Ectodermal cell (in vitro differentiated cells): ENCODE measurements at regions not wholly inside any gene's neighbourhood (a gene's known extent, or its start where the extent isn't known, plus 50 kb on each side); places are given as distances from the start of the nearest gene placed in this dataset.

Experiments used
- H3K27ac ChIP-seq: 2 replicates; pipeline ENCODE4 v1.7.0; 2013; ENCODE audit warnings: mild to moderate bottlenecking, low read depth, low read length; ENCODE audit not compliant: insufficient read depth, poor library complexity, severe bottlenecking
- H3K27me3 ChIP-seq: 2 replicates; pipeline ENCODE4 v1.7.0; 2013; ENCODE audit warnings: mild to moderate bottlenecking, low read length; ENCODE audit not compliant: insufficient read depth, control insufficient read depth, poor library complexity, severe bottlenecking
- H3K36me3 ChIP-seq: one replicate; pipeline ENCODE4 v1.7.0; 2013; ENCODE audit warnings: low read length; ENCODE audit not compliant: control insufficient read depth, insufficient read depth
- H3K4me1 ChIP-seq: one replicate; pipeline ENCODE4 v1.7.0; 2013; ENCODE audit warnings: low read length; ENCODE audit not compliant: control insufficient read depth, insufficient read depth
- H3K4me3 ChIP-seq: 2 replicates; pipeline ENCODE4 v1.7.0; 2013; ENCODE audit warnings: low read depth, low read length, control low read depth; ENCODE audit not compliant: insufficient read depth
- H3K9me3 ChIP-seq: 2 replicates; pipeline ENCODE4 v1.7.0; 2013; ENCODE audit warnings: mild to moderate bottlenecking, low read length, moderate library complexity; ENCODE audit not compliant: control insufficient read depth
- WGBS, 2 experiments: methylation state at CpG; one replicate each; pipeline ENCODE4 v1.1.7; 2013; ENCODE audit warnings: missing lambda C conversion rate in 2 of 2; 5-methylcytosine and 5-hydroxymethylcytosine counted together

DNA sequence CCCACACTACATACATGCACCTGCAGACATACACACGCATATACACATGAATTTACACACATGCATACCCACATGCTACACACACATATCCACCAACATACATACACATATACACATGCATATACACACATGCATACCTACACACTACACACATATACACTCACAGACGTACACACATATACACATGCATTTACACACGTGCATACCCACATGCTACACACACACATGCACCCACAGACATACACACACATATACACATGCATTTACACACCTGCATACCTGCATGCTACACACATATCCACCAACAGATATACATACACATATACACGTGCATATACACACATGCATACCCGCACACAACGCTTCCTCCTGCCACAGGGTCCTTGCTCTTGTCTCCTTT is 61.2 kb upstream of the SLC25A33 start:
- Histone ChIP-seq H3K27me3 (no peaks in the 10 kb centered on the region), H3K36me3 (no peaks in the 10 kb centered on the region), H3K27ac (no peak overlapping the region), H3K4me1 (no peaks in the 10 kb centered on the region), H3K9me3 (no peaks in the 10 kb centered on the region), H3K4me3 (no peak overlapping the region)
- 90% methylated on average over 6 of the region's 6 CpGs for WGBS, 2 experiments

DNA sequence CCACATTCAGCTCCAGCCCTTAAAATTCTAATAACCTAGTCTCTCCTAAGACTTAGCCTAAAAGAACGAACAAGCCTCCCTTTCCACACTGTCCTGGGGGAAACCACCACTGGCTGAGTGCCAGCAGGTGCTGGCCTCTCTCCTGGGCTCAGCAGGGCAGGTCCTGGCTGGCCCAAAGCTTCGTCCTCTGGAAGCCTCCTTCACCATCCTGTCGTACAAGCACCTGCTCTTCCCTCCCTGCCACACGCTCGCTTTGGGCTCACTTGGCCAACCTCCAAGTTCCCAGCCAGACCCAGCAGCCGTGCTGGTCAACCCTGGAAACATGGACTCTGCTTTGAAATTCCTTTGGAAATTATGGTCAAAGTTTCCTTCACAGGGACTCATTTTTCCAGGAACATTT is 58.2 kb upstream of the SLC25A33 start:
- Histone ChIP-seq H3K4me3 (no peak overlapping the region), H3K9me3 (no peaks in the 10 kb centered on the region), H3K36me3 (no peaks in the 10 kb centered on the region), H3K27ac (no peak overlapping the region), H3K27me3 (no peaks in the 10 kb centered on the region), H3K4me1 (no peaks in the 10 kb centered on the region)
- WGBS, 2 experiments, result 92 to 94% methylated on average over 6 of the region's 6 CpGs

DNA sequence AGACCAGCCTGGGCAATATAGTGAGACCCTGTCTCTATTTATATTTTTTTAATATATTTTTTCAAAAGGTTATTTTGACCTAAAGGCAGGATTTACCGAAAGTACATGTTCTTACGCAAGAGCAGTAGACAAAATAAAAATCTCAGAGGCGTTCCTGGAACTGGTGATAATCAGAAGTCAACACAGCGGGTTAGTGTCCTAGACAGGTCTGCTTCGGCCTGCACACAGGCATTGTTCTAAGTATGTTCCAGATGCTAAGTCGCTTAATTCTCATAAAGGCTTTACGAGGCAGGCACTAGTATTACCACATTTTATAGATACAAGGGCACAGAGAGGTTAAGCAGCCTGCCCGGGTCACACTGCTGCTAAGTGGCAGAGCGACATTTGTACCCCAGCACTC is 56.9 kb upstream of the SLC25A33 start:
- no peaks in the 10 kb centered on the region for H3K9me3 ChIP-seq
- no peaks in the 10 kb centered on the region for H3K27me3 ChIP-seq
- WGBS, 2 experiments, result 94 to 97% methylated on average over 9 of the region's 9 CpGs
- H3K27ac ChIP-seq, result no peak overlapping the region
- no peak overlapping the region for H3K4me3 ChIP-seq
- no peaks in the 10 kb centered on the region for H3K36me3 ChIP-seq
- H3K4me1 ChIP-seq, result no peaks in the 10 kb centered on the region

DNA sequence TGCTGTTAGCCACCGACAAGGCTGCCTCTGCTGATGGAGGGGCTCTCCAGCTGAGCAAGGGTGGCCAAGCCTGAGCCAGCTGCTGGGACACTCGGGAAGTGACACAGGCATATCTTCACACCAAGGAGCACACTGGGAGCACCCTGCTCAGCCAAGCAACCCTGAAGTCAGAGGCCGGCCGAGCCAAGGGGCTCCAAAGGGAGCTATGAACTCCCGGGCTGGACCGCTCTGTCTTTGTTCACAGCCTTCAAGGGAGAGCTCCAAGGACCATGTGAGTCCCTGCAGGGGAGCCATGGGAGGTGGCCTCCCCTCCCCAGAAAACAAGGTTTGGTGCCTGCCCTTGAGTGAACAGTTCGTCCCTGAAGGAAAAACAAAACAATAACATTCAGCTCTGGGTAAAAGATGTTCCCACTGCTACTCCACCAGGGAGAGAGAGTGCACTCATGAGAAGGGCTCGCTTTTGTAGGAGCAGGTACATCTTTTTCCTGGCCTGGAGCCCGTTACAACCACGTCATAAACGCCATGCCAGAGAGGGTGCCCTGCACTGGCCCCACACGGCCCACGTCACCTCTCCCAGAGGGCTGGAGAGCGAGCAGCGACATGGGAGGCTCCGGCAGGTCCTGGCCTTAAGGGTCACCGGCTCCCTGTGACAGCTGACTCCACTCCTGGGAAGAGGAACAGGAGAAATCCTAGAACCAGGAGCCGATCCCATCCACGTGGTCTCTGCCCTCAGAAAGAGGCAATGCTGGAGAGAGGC is 56.3 kb upstream of the SLC25A33 start:
- H3K4me1 ChIP-seq, result no peaks in the 10 kb centered on the region
- no peaks in the 10 kb centered on the region for H3K27me3 ChIP-seq
- no peaks in the 10 kb centered on the region for H3K36me3 ChIP-seq
- no peak overlapping the region for H3K27ac ChIP-seq
- WGBS, 2 experiments, result 88 to 90% methylated on average over 19 of the region's 19 CpGs
- no peaks in the 10 kb centered on the region for H3K9me3 ChIP-seq
- no peak overlapping the region for H3K4me3 ChIP-seq

DNA sequence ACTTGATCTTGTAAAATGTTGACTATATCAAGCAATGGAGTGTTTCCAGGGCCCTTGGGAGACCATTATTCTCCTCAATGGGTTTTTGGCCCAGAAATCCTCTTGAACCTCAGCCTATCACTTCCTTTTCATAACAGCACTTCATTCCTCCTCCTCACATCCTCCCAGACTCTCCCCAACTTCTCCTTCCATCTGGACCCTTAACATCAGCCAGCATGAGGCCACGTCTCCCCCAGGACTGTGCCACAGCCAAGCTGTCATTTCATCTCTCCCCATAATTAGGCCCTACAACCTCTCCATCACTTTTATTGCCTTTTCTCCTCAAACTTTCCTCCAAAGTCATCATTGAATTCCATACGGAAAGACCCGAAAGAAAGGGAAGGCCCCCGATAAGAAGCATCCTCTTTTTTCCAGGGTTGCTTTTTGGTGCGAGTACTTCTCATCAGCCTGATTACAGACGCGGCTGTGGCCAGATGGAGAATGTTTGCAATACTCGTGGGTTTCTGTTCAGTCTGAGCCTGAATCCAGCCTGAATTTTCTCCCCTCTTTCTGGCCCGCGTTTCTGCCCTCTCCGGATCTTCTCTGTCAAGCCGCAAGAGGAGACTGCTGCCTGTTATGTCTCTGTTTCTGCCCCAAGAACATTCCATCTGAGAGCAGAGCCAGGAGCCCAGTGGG is 52.7 kb upstream of the SLC25A33 start:
- H3K4me3 ChIP-seq, result no peak overlapping the region
- H3K27me3 ChIP-seq, result no peaks in the 10 kb centered on the region
- WGBS, 2 experiments, result 92 to 93% methylated on average over 12 of the region's 12 CpGs
- no peaks in the 10 kb centered on the region for H3K9me3 ChIP-seq
- H3K36me3 ChIP-seq, result no peaks in the 10 kb centered on the region
- no peaks in the 10 kb centered on the region for H3K4me1 ChIP-seq
- no peak overlapping the region for H3K27ac ChIP-seq
